Trophoblast cell (in vitro differentiated cells and primary cell): ENCODE measurements at regions not wholly inside any gene's neighbourhood (a gene's known extent, or its start where the extent isn't known, plus 50 kb on each side); places are given as distances from the start of the nearest gene placed in this dataset.

Experiments used
- DNase-seq, 2 donors: peaks; one replicate each; pipeline ENCODE4 v3.0.0-alpha.2; 2016
- H2AFZ ChIP-seq: 2 replicates; pipeline ENCODE4 v1.6.1; 2013; ENCODE audit warnings: low read length, moderate library complexity, mild to moderate bottlenecking; ENCODE audit not compliant: insufficient read depth, poor library complexity
- H2AK5ac ChIP-seq: 2 replicates; pipeline ENCODE4 v1.6.1; 2013; ENCODE audit warnings: mild to moderate bottlenecking, low read length
- H2BK120ac ChIP-seq: 2 replicates; pipeline ENCODE4 v1.6.1; 2013; ENCODE audit warnings: low read length, mild to moderate bottlenecking, moderate library complexity; ENCODE audit not compliant: insufficient read depth, poor library complexity
- H2BK12ac ChIP-seq: 2 replicates; pipeline ENCODE4 v1.6.1; 2013; ENCODE audit warnings: mild to moderate bottlenecking, low read length, moderate library complexity
- H2BK5ac ChIP-seq: 2 replicates; pipeline ENCODE4 v1.6.1; 2013; ENCODE audit warnings: low read length, low read depth, moderate library complexity, mild to moderate bottlenecking; ENCODE audit not compliant: poor library complexity
- H3K14ac ChIP-seq: 2 replicates; pipeline ENCODE4 v1.6.1; 2013; ENCODE audit warnings: mild to moderate bottlenecking, low read length
- H3K18ac ChIP-seq: 2 replicates; pipeline ENCODE4 v1.6.1; 2013; ENCODE audit warnings: mild to moderate bottlenecking, low read length
- H3K23ac ChIP-seq: 2 replicates; pipeline ENCODE4 v1.6.1; 2013; ENCODE audit warnings: low read length
- H3K27ac ChIP-seq: 2 replicates; pipeline ENCODE4 v1.5.1; 2013; ENCODE audit warnings: low read depth, mild to moderate bottlenecking, inconsistent platforms, low read length, moderate library complexity
- H3K27me3 ChIP-seq: 2 replicates; pipeline ENCODE4 v1.6.1; 2013; ENCODE audit warnings: inconsistent platforms, mild to moderate bottlenecking, low read length, moderate library complexity; ENCODE audit not compliant: insufficient read depth
- H3K36me3 ChIP-seq, 2 experiments: 1 replicate in 1 of 2; 2 replicates in 1 of 2; pipeline ENCODE4 v1.6.1; 2013; ENCODE audit warnings: low read length in 2 of 2, mild to moderate bottlenecking in 2 of 2, moderate library complexity in 1 of 2; ENCODE audit not compliant: insufficient read depth in 2 of 2, control insufficient read depth in 1 of 2
- H3K4ac ChIP-seq: 2 replicates; pipeline ENCODE4 v1.6.1; 2013; ENCODE audit warnings: low read depth, mild to moderate bottlenecking, low read length, moderate library complexity
- H3K4me1 ChIP-seq, 2 experiments: 1 replicate in 1 of 2; 2 replicates in 1 of 2; pipeline ENCODE4 v1.6.1; 2013; ENCODE audit warnings: low read length in 2 of 2, mild to moderate bottlenecking in 2 of 2, moderate library complexity in 1 of 2; ENCODE audit not compliant: insufficient read depth in 2 of 2, control insufficient read depth in 1 of 2
- H3K4me2 ChIP-seq: 2 replicates; pipeline ENCODE4 v1.6.1; 2013; ENCODE audit warnings: inconsistent platforms, mild to moderate bottlenecking, low read length, moderate library complexity
- H3K4me3 ChIP-seq: 2 replicates; pipeline ENCODE4 v1.5.1; 2013; ENCODE audit warnings: mild to moderate bottlenecking, low read depth, low read length, inconsistent platforms
- H3K79me1 ChIP-seq: one replicate; pipeline ENCODE4 v1.6.1; 2013; ENCODE audit warnings: low read length
- H3K79me2 ChIP-seq: 2 replicates; pipeline ENCODE4 v1.6.1; 2013; ENCODE audit warnings: low read length, mild to moderate bottlenecking; ENCODE audit not compliant: control insufficient read depth, insufficient read depth, poor library complexity
- H3K9ac ChIP-seq: 2 replicates; pipeline ENCODE4 v1.6.1; 2013; ENCODE audit warnings: mild to moderate bottlenecking, low read length
- H3K9me3 ChIP-seq: 2 replicates; pipeline ENCODE4 v1.6.1; 2013; ENCODE audit warnings: low read depth, mild to moderate bottlenecking, control low read depth, inconsistent platforms, low read length; ENCODE audit not compliant: insufficient read depth
- H4K12ac ChIP-seq: 2 replicates; pipeline ENCODE4 v1.6.1; 2013; ENCODE audit warnings: low read depth, mild to moderate bottlenecking, low read length, moderate library complexity
- H4K8ac ChIP-seq: 2 replicates; pipeline ENCODE4 v1.6.1; 2013; ENCODE audit warnings: low read depth, mild to moderate bottlenecking, low read length, moderate library complexity
- H4K91ac ChIP-seq: one replicate; pipeline ENCODE4 v1.6.1; 2013; ENCODE audit warnings: low read depth, mild to moderate bottlenecking, low read length, moderate library complexity
- WGBS: extraction: QIAGEN DNeasy Blood & Tissue Kit; methylation state at CpG from one replicate; pipeline ENCODE4 v1.1.7; 2013; ENCODE audit warnings: missing lambda C conversion rate; ENCODE audit not compliant: insufficient read length, insufficient coverage; ENCODE audit errors: extremely low coverage; 5-methylcytosine and 5-hydroxymethylcytosine counted together

- Histone ChIP-seq H2BK5ac (no peak overlapping the region), H3K4me1 (peaks cover 6% of the 10 kb centered on the region in 2 experiments), H3K18ac (no peak overlapping the region), H4K8ac (no peak overlapping the region), H3K4ac (no peak overlapping the region), H3K36me3 (no peaks in the 10 kb centered on the region), H2BK120ac (no peak overlapping the region), H2BK12ac (no peak overlapping the region), H3K79me2 (no peaks in the 10 kb centered on the region), H3K23ac (no peak overlapping the region), H3K79me1 (no peaks in the 10 kb centered on the region), H3K4me2 (peak overlapping the region; percentile 3), H4K12ac (no peak overlapping the region), H4K91ac (no peak overlapping the region), H3K27me3 (no peaks in the 10 kb centered on the region), H2AK5ac (no peak overlapping the region), H3K27ac (peak overlapping the region; percentile 19), H2AFZ (no peak overlapping the region), H3K4me3 (no peak overlapping the region), H3K14ac (no peak overlapping the region), H3K9ac (no peak overlapping the region), H3K9me3 (no peaks in the 10 kb centered on the region)
- WGBS = no CpG with 5 or more reads among the region's 8 CpGs
- DNase-seq = peak; percentile 96 to 98
These were observed 49.9 kb upstream of the LDLRAD3 start for GRCh38 chr11:35893796-35894475.
